GM10266 (cell line): ENCODE measurements at regions not wholly inside any gene's neighbourhood (a gene's known extent, or its start where the extent isn't known, plus 50 kb on each side); places are given as distances from the start of the nearest gene placed in this dataset.

Experiments used
- DNase-seq: peaks from one replicate; pipeline ENCODE4 v3.0.0; 2012; ENCODE audit errors: extremely low spot score
- TF ChIP-seq, protein P1 (sequence below): IDR thresholded peaks from 2 replicates; pipeline ENCODE4 v1.5.1; 2012; ENCODE audit warnings: mild to moderate bottlenecking, low read depth; ENCODE audit not compliant: control insufficient read depth, insufficient read depth; ENCODE audit errors: missing control alignments

DNA sequence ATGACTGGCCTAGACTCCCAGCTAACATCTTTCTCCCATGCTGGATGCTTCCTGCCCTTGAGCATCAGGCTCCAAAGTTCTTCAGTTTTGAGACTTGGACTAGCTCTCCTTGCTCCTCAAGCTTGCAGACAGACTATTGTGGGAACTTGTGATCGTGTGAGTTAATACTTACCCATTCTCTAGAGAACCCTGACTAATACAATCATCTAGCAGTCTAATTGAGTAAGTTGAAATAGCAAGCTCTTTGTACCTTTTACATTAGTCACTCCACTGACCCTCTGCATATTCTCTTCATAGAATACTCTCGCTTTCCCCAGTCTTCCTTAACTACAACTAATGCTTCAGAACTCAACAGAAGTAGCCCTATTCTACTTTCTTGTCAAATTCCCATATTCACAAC lies 434.6 kb upstream of the NXPH2 start:
- TF ChIP-seq, protein P1, sequence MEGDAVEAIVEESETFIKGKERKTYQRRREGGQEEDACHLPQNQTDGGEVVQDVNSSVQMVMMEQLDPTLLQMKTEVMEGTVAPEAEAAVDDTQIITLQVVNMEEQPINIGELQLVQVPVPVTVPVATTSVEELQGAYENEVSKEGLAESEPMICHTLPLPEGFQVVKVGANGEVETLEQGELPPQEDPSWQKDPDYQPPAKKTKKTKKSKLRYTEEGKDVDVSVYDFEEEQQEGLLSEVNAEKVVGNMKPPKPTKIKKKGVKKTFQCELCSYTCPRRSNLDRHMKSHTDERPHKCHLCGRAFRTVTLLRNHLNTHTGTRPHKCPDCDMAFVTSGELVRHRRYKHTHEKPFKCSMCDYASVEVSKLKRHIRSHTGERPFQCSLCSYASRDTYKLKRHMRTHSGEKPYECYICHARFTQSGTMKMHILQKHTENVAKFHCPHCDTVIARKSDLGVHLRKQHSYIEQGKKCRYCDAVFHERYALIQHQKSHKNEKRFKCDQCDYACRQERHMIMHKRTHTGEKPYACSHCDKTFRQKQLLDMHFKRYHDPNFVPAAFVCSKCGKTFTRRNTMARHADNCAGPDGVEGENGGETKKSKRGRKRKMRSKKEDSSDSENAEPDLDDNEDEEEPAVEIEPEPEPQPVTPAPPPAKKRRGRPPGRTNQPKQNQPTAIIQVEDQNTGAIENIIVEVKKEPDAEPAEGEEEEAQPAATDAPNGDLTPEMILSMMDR = no peak
- DNase-seq = no peak

DNA sequence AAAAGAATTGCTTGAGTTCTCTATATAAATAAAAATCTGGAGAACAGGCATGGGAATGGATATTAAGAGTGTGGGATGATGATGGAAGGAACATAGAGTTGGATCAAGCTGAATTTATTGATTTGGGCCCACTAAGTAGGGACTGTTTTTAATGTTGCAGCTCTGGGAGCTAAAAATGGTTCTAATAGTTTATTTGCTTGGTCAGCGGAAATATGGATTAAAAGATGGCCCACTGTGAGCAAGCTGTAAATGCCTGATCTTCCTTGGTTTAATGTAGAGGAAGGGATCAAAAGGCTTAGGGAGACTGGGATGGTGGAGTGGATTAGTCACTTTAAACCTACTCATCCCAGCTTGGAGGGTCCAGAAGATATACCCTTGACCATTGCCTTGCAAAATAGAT lies 429.4 kb upstream of the NXPH2 start:
- no peak for DNase-seq
- TF ChIP-seq, protein P1 = no peak

DNA sequence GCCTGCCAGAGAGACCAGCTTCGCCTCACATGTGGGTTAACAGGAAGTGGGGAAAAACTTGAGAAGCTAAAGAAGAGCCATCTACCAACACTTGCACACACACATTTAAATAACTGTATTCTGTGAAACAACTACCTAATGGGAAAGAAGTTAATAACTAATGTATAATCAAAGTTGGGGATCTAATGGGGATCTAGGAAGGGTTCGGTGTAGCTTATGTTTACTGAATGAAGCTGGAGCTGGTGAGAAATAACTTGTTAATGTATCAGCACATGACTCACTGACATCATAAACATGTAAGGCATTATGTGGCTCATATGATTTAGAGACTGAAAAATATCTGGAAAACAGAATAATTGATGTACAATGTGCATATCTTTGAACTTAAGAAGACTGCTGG lies 421.3 kb upstream of the NXPH2 start:
- no peak for DNase-seq
- TF ChIP-seq, protein P1 = no peak

- DNase-seq = no peak
- TF ChIP-seq, protein P1 = no peak
Observed at GRCh38 chr2:139196754-139197153, 416.6 kb upstream of the NXPH2 start.

- TF ChIP-seq, protein P1 = no peak
- DNase-seq = no peak
Observed at GRCh38 chr2:139194546-139194945, 414.4 kb upstream of the NXPH2 start.

DNA sequence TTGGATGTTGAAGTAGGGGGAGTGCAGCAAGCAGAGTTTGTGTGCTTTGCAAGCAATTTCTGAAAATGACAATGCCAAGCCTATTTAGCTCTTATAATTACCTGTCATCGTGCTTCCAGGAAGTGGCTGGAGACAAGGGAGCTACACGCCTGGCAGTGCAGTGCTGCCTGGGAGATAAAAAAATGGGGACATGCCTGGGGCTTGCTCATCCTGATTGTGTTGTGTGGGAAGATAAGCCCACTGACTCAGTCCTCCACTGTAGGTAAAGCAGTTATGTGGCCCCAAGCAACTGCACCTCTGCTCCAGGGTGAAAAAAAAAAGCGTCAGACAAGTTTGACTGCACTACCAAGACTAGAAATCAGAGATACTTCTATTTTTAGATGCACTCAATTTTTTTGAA lies 396.9 kb upstream of the NXPH2 start:
- TF ChIP-seq, protein P1 = no peak
- no peak for DNase-seq

DNA sequence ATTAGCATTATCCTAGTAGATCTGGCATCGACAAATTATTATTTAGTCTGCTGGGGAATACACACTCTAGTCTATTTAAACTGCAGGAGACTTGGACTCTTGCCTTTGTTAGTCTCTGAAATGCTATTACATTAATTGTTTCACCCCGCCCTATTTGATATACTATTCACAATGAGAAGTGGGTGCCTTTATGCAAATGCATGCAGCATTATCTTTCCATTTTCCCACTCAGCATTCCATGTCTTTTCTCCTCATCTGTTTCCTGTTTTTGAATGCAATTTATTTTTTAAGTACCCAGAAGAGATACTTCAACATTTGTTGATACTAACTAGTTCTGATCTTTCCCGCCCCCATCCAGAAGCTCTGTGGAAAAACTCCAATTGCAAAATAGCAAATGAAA lies 395.3 kb upstream of the NXPH2 start:
- TF ChIP-seq, protein P1 = no peak
- DNase-seq = no peak
